H9 (cell line): ENCODE measurements at regions not wholly inside any gene's neighbourhood (a gene's known extent, or its start where the extent isn't known, plus 50 kb on each side); places are given as distances from the start of the nearest gene placed in this dataset.

Experiments
- DNase-seq: peaks from one replicate; pipeline ENCODE4 v3.0.0-alpha.2; 2017
- H2AFZ ChIP-seq: one replicate; pipeline ENCODE4 v1.6.1; 2013; ENCODE audit warnings: mild to moderate bottlenecking, low read length, control low read depth, moderate library complexity
- H2AK5ac ChIP-seq: 2 replicates; pipeline ENCODE4 v1.6.1; 2013; ENCODE audit warnings: low read length, control low read depth, mixed read lengths; ENCODE audit not compliant: insufficient read length
- H2BK120ac ChIP-seq: one replicate; pipeline ENCODE4 v1.6.1; 2013; ENCODE audit warnings: low read depth, mild to moderate bottlenecking, low read length, control low read depth, inconsistent platforms; ENCODE audit not compliant: poor library complexity, severe bottlenecking
- H2BK12ac ChIP-seq: 2 replicates; pipeline ENCODE4 v1.6.1; 2013; ENCODE audit warnings: low read length, control low read depth, mixed read lengths, low read depth; ENCODE audit not compliant: insufficient read length
- H2BK15ac ChIP-seq: 2 replicates; pipeline ENCODE4 v1.6.1; 2013; ENCODE audit warnings: low read depth, low read length, control low read depth
- H2BK20ac ChIP-seq: one replicate; pipeline ENCODE4 v1.6.1; 2013; ENCODE audit warnings: low read depth, mild to moderate bottlenecking, low read length, control low read depth, inconsistent platforms; ENCODE audit not compliant: poor library complexity, severe bottlenecking
- H2BK5ac ChIP-seq: 2 replicates; pipeline ENCODE4 v1.6.1; 2013; ENCODE audit warnings: low read length, control low read depth, mixed read lengths; ENCODE audit not compliant: insufficient read length
- H3K14ac ChIP-seq: 2 replicates; pipeline ENCODE4 v1.6.1; 2013; ENCODE audit warnings: low read length, control low read depth; ENCODE audit not compliant: insufficient read depth
- H3K18ac ChIP-seq: 2 replicates; pipeline ENCODE4 v1.6.1; 2013; ENCODE audit warnings: low read depth, mild to moderate bottlenecking, mixed read lengths, low read length, control low read depth; ENCODE audit not compliant: insufficient read length
- H3K23ac ChIP-seq: 2 replicates; pipeline ENCODE4 v1.6.1; 2013; ENCODE audit warnings: low read length, control low read depth, mixed read lengths, low read depth; ENCODE audit not compliant: insufficient read length
- H3K23me2 ChIP-seq: 2 replicates; pipeline ENCODE4 v1.6.1; 2013; ENCODE audit warnings: low read depth, mild to moderate bottlenecking, mixed read lengths, low read length, control low read depth; ENCODE audit not compliant: insufficient read length, poor library complexity, severe bottlenecking
- H3K27ac ChIP-seq: 2 replicates; pipeline ENCODE4 v1.5.1; 2013; ENCODE audit warnings: low read length, control low read depth, mixed read lengths, low read depth; ENCODE audit not compliant: insufficient read length
- H3K27me3 ChIP-seq: 2 replicates; pipeline ENCODE4 v1.6.1; 2013; ENCODE audit warnings: low read length, control low read depth, inconsistent platforms; ENCODE audit not compliant: insufficient read depth
- H3K4ac ChIP-seq: 2 replicates; pipeline ENCODE4 v1.6.1; 2013; ENCODE audit warnings: low read depth, mild to moderate bottlenecking, control low read depth, inconsistent platforms, low read length, moderate library complexity
- H3K4me1 ChIP-seq: 2 replicates; pipeline ENCODE4 v1.6.1; 2013; ENCODE audit warnings: low read length, control low read depth, inconsistent platforms; ENCODE audit not compliant: insufficient read depth
- H3K4me2 ChIP-seq: 2 replicates; pipeline ENCODE4 v1.6.1; 2013; ENCODE audit warnings: low read length, control low read depth, mixed read lengths; ENCODE audit not compliant: insufficient read length, insufficient read depth
- H3K56ac ChIP-seq: 2 replicates; pipeline ENCODE4 v1.6.1; 2013; ENCODE audit warnings: low read depth, mild to moderate bottlenecking, mixed read lengths, low read length, control low read depth; ENCODE audit not compliant: insufficient read length
- H3K79me1 ChIP-seq: 2 replicates; pipeline ENCODE4 v1.6.1; 2013; ENCODE audit warnings: low read depth, mild to moderate bottlenecking, moderate library complexity, low read length, control low read depth, inconsistent platforms; ENCODE audit not compliant: insufficient read depth, poor library complexity, severe bottlenecking
- H3K79me2 ChIP-seq: 2 replicates; pipeline ENCODE4 v1.6.1; 2013; ENCODE audit warnings: low read length, control low read depth, inconsistent platforms; ENCODE audit not compliant: insufficient read depth
- H3K9ac ChIP-seq: 2 replicates; pipeline ENCODE4 v1.6.1; 2013; ENCODE audit warnings: low read length, control low read depth, mixed read lengths; ENCODE audit not compliant: insufficient read length; ENCODE audit errors: extremely low read depth
- H3K9me3 ChIP-seq: one replicate; pipeline ENCODE4 v1.6.1; 2013; ENCODE audit warnings: low read depth, low read length, inconsistent platforms; ENCODE audit not compliant: control insufficient read depth
- H3T11ph ChIP-seq: one replicate; pipeline ENCODE4 v1.6.1; 2013; ENCODE audit warnings: mild to moderate bottlenecking, low read length, control low read depth, inconsistent platforms
- H4K20me1 ChIP-seq: one replicate; pipeline ENCODE4 v1.6.1; 2013; ENCODE audit not compliant: control insufficient read depth, insufficient read length, insufficient read depth
- H4K5ac ChIP-seq: 2 replicates; pipeline ENCODE4 v1.6.1; 2013; ENCODE audit warnings: low read depth, mild to moderate bottlenecking, mixed read lengths, low read length, control low read depth; ENCODE audit not compliant: insufficient read length
- H4K8ac ChIP-seq: replicated peaks from 2 replicates; pipeline ENCODE4 v1.6.1; 2013; ENCODE audit warnings: low read length, control low read depth, mixed read lengths, low read depth; ENCODE audit not compliant: insufficient read length
- H4K91ac ChIP-seq: 2 replicates; pipeline ENCODE4 v1.6.1; 2013; ENCODE audit warnings: low read depth, mild to moderate bottlenecking, moderate library complexity, mixed read lengths, low read length, control low read depth; ENCODE audit not compliant: insufficient read length
- H3K27ac Mint-ChIP-seq, 3 experiments: 2 replicates in 2 of 3; 3 replicates in 1 of 3; pipeline ENCODE4 v1.8.0; 2020 to 2021; ENCODE audit warnings: mixed read lengths in 3 of 3, mild to moderate bottlenecking in 1 of 3, moderate library complexity in 1 of 3
- H3K27me3 Mint-ChIP-seq: 2 replicates; pipeline ENCODE4 v1.8.0; 2021; ENCODE audit warnings: low read depth, mild to moderate bottlenecking, moderate library complexity, mixed read lengths
- H3K36me3 Mint-ChIP-seq, 3 experiments: 2 replicates in 2 of 3; 3 replicates in 1 of 3; pipeline ENCODE4 v1.8.0; 2020 to 2021; ENCODE audit warnings: low read depth in 3 of 3, mixed read lengths in 3 of 3; ENCODE audit not compliant: insufficient read depth in 1 of 3
- H3K4me1 Mint-ChIP-seq, 2 experiments: 2 replicates each; pipeline ENCODE4 v1.8.0; 2020; ENCODE audit warnings: mixed read lengths in 2 of 2
- H3K4me3 Mint-ChIP-seq, 2 experiments: 2 replicates in 1 of 2; 3 replicates in 1 of 2; pipeline ENCODE4 v1.8.0; 2020 to 2021; ENCODE audit warnings: mild to moderate bottlenecking in 2 of 2, mixed read lengths in 2 of 2, moderate library complexity in 1 of 2
- H3K9me3 Mint-ChIP-seq, 2 experiments: 2 replicates in 1 of 2; 3 replicates in 1 of 2; pipeline ENCODE4 v1.8.0; 2020; ENCODE audit warnings: mild to moderate bottlenecking in 2 of 2, mixed read lengths in 2 of 2, moderate library complexity in 1 of 2
- CTCF ChIP-seq: fragments of 200-600 bp; sonication (generic); conservative IDR thresholded peaks from 3 replicates; pipeline ENCODE4 v1.8.0; 2021; ENCODE audit warnings: antibody characterized with exemption, mild to moderate bottlenecking
- WGBS: extraction: QIAGEN DNeasy Blood & Tissue Kit; methylation state at CpG from one replicate; pipeline ENCODE4 v1.1.7; 2013; ENCODE audit warnings: missing lambda C conversion rate, low lambda C conversion rate, mixed read lengths; ENCODE audit not compliant: insufficient read length; ENCODE audit errors: extremely low coverage; 5-methylcytosine and 5-hydroxymethylcytosine counted together

DNA sequence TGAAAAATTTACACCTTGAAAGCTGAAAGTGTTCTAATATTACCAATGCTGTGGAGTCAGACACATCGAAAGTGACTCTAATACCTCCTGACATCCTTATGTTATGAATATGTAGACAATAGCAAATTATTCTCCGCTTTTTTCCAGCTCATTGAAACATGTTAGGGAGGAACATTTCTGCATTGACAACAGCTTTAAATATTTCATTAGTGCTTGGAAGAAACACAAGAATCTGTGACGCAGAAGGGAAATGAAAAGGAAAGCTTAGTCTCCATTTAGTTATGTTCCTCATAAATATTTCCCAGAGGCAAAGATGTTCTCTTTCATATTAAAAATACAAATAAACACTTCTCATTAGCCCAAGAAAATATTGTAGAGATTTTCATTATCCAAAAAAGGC lies 55.8 kb upstream of the CD99 start:
- H3K4me1 ChIP-seq: no peaks in the 10 kb centered on the region
- 0 out of 2 replicates have a peak, but pooled peaks cover 1% of the 10 kb centered on the region for H3K79me2 ChIP-seq
- H4K91ac ChIP-seq: no peak overlapping the region
- H3K4ac ChIP-seq: no peak overlapping the region
- WGBS: no CpG with 5 or more reads among the region's 3 CpGs
- H3K18ac ChIP-seq: no peak overlapping the region
- no peak overlapping the region for H2BK20ac ChIP-seq
- H4K20me1 ChIP-seq: no peaks in the 10 kb centered on the region
- no peak overlapping the region for H4K5ac ChIP-seq
- TF ChIP-seq CTCF: no peak
- no peaks in the 10 kb centered on the region for H3K27me3 ChIP-seq
- DNase-seq: no peak
- no peaks in the 10 kb centered on the region for H3K79me1 ChIP-seq
- H3K4me2 ChIP-seq: no peak overlapping the region
- Mint-ChIP-seq H3K4me1 (peaks cover 8 to 10% of the 10 kb centered on the region in 2 experiments), H3K9me3 (no peaks in the 10 kb centered on the region), H3K4me3 (no peak overlapping the region), H3K27ac (no peak overlapping the region), H3K36me3 (peaks cover 39 to 56% (median 48%) of the 10 kb centered on the region in 3 experiments), H3K27me3 (no peaks in the 10 kb centered on the region)
- H2BK120ac ChIP-seq: no peak overlapping the region
- no peak overlapping the region for H3K27ac ChIP-seq
- H3K14ac ChIP-seq: no peak overlapping the region
- H3K23me2 ChIP-seq: no peaks in the 10 kb centered on the region
- no peak overlapping the region for H3K23ac ChIP-seq
- no peak overlapping the region for H3K9ac ChIP-seq
- no peaks in the 10 kb centered on the region for H3K9me3 ChIP-seq
- no peak overlapping the region for H4K8ac ChIP-seq
- no peak overlapping the region for H2BK5ac ChIP-seq
- H3K56ac ChIP-seq: no peak overlapping the region
- no peak overlapping the region for H2BK12ac ChIP-seq
- H3T11ph ChIP-seq: no peak overlapping the region
- H2AFZ ChIP-seq: no peak overlapping the region
- H2AK5ac ChIP-seq: no peak overlapping the region
- no peak overlapping the region for H2BK15ac ChIP-seq
